Gastroesophageal sphincter (tissue), 4 donors: ENCODE measurements at regions not wholly inside any gene's neighbourhood (a gene's known extent, or its start where the extent isn't known, plus 50 kb on each side); places are given as distances from the start of the nearest gene placed in this dataset.
A peak's percentile ranks its signal among the peaks of the same experiment; 100 is the strongest.
"Not testable (repeated sequence)": the region's sequence is repeated elsewhere in the genome, so short reads cannot be mapped to it uniquely, and the experiment has no call there.

Source experiments
- ATAC-seq: fragments of 150-250 bp; one replicate; pipeline ENCODE4 v1.9.1; 2016; ENCODE audit warnings: mild to moderate bottlenecking, moderate library complexity
- H3K27ac ChIP-seq, 4 donors: fragments of 200-600 bp; sonication (generic) in 3 of 4; 1 replicate in 3 of 4; 2 replicates in 1 of 4; pipeline ENCODE4 v1.5.1; 2016 to 2019
- H3K27me3 ChIP-seq: fragments of 200-600 bp; sonication (generic); one replicate; pipeline ENCODE4 v1.5.1; 2019
- H3K36me3 ChIP-seq, 2 donors: fragments of 200-600 bp; sonication (generic); one replicate each; pipeline ENCODE4 v1.5.1; 2019; ENCODE audit warnings: control low read depth in 1 of 2
- H3K4me1 ChIP-seq, 3 donors: fragments of 200-600 bp; sonication (generic); 1 replicate in 2 of 3; 2 replicates in 1 of 3; pipeline ENCODE4 v1.5.1; 2016 to 2019; ENCODE audit warnings: control low read depth in 2 of 3
- H3K4me3 ChIP-seq, 2 donors: fragments of 200-600 bp; sonication (generic); one replicate each; pipeline ENCODE4 v1.5.1; 2019; ENCODE audit warnings: mild to moderate bottlenecking in 1 of 2, moderate library complexity in 1 of 2
- H3K9me3 ChIP-seq, 3 donors: fragments of 200-600 bp; sonication (generic); one replicate each; pipeline ENCODE4 v1.5.1; 2017 to 2019; ENCODE audit warnings: control low read depth in 2 of 3
- WGBS, 2 donors: methylation state at CpG; one replicate each; pipeline ENCODE4 v1.1.5; 2018; ENCODE audit warnings: low coverage in 1 of 2; 5-methylcytosine and 5-hydroxymethylcytosine counted together

GRCh38 chr15:20473465-20473864, 68.1 kb downstream of the GOLGA6L6 start:
- not testable (repeated sequence) for H3K9me3 ChIP-seq, H3K4me1 ChIP-seq, H3K27ac ChIP-seq, ATAC-seq, H3K36me3 ChIP-seq, H3K27me3 ChIP-seq, H3K4me3 ChIP-seq
- no CpG with 5 or more reads among the region's 2 CpGs for WGBS, 2 donors

GRCh38 chr15:20472983-20473382, 68.6 kb downstream of the GOLGA6L6 start:
- H3K4me3 ChIP-seq, H3K27me3 ChIP-seq, H3K4me1 ChIP-seq, H3K27ac ChIP-seq, H3K9me3 ChIP-seq, ATAC-seq, H3K36me3 ChIP-seq: not testable (repeated sequence)
- no CpG with 5 or more reads among the region's 4 CpGs for WGBS, 2 donors

GRCh38 chr15:20470810-20471209, 70.8 kb downstream of the GOLGA6L6 start:
- not testable (repeated sequence) for H3K4me3 ChIP-seq, H3K27me3 ChIP-seq, H3K4me1 ChIP-seq, H3K9me3 ChIP-seq, H3K27ac ChIP-seq, ATAC-seq, H3K36me3 ChIP-seq
- WGBS, 2 donors: no CpG with 5 or more reads among the region's 6 CpGs

- H3K4me3 ChIP-seq, H3K9me3 ChIP-seq, ATAC-seq, H3K36me3 ChIP-seq, H3K27me3 ChIP-seq, H3K27ac ChIP-seq, H3K4me1 ChIP-seq: not testable (repeated sequence)
- WGBS, 2 donors: no CpG with 5 or more reads among the region's 3 CpGs
Observed at GRCh38 chr15:20441138-20441537, 100.5 kb downstream of the GOLGA6L6 start.

- H3K9me3 ChIP-seq: not testable (repeated sequence)
Observed at GRCh38 chr15:20440390-20440789, 101.2 kb downstream of the GOLGA6L6 start.

GRCh38 chr15:20439111-20439510, 102.5 kb downstream of the GOLGA6L6 start:
- H3K9me3 ChIP-seq, H3K36me3 ChIP-seq, H3K4me3 ChIP-seq, H3K27me3 ChIP-seq, H3K27ac ChIP-seq, H3K4me1 ChIP-seq, ATAC-seq: not testable (repeated sequence)
- WGBS, 2 donors: no CpG with 5 or more reads among the region's 15 CpGs

More at GRCh38 chr15:20440390-20440789, 101.2 kb downstream of the GOLGA6L6 start:
- H3K36me3 ChIP-seq, H3K27me3 ChIP-seq, H3K27ac ChIP-seq, H3K4me3 ChIP-seq, ATAC-seq, H3K4me1 ChIP-seq: not testable (repeated sequence)
- 98% methylated on average over 5 of the region's 11 CpGs; no CpG with 5 or more reads in 1 of the 2 donors for WGBS, 2 donors

GRCh38 chr15:20438255-20438654, 103.3 kb downstream of the GOLGA6L6 start:
- no CpG with 5 or more reads among the region's 8 CpGs for WGBS, 2 donors

GRCh38 chr15:20433468-20433867, 108.1 kb downstream of the GOLGA6L6 start:
- H3K36me3 ChIP-seq, H3K4me1 ChIP-seq, H3K4me3 ChIP-seq, H3K27ac ChIP-seq, H3K27me3 ChIP-seq, H3K9me3 ChIP-seq, ATAC-seq: not testable (repeated sequence)
- no CpG with 5 or more reads among the region's 7 CpGs for WGBS, 2 donors

More at GRCh38 chr15:20438255-20438654, 103.3 kb downstream of the GOLGA6L6 start:
- not testable (repeated sequence) for H3K27ac ChIP-seq, H3K4me1 ChIP-seq, H3K9me3 ChIP-seq, ATAC-seq, H3K27me3 ChIP-seq, H3K4me3 ChIP-seq, H3K36me3 ChIP-seq

- H3K27ac ChIP-seq, H3K36me3 ChIP-seq, H3K9me3 ChIP-seq, H3K4me1 ChIP-seq, H3K27me3 ChIP-seq, H3K4me3 ChIP-seq: not testable (repeated sequence)
- WGBS, 2 donors: no CpG with 5 or more reads among the region's 11 CpGs
- ATAC-seq: peak; percentile 57
Observed at GRCh38 chr15:20430495-20430894, 111.1 kb downstream of the GOLGA6L6 start.

- H3K27ac ChIP-seq, H3K9me3 ChIP-seq, H3K27me3 ChIP-seq, H3K4me3 ChIP-seq, H3K36me3 ChIP-seq, H3K4me1 ChIP-seq: not testable (repeated sequence)
- 11 to 27% methylated on average over 1 to 2 of the region's 2 CpGs for WGBS, 2 donors
- peak; percentile 25 for ATAC-seq
Observed at GRCh38 chr15:20420710-20421109, 120.9 kb downstream of the GOLGA6L6 start.

GRCh38 chr15:20416618-20417017, 125.0 kb downstream of the GOLGA6L6 start:
- H3K4me3 ChIP-seq, H3K9me3 ChIP-seq, ATAC-seq, H3K36me3 ChIP-seq, H3K27me3 ChIP-seq, H3K4me1 ChIP-seq, H3K27ac ChIP-seq: not testable (repeated sequence)
- WGBS, 2 donors: 54 to 86% methylated on average over 1 to 7 of the region's 7 CpGs

- H3K9me3 ChIP-seq: peaks cover 0 to 17% (median 2%) of the 10 kb centered on the region in 3 donors
- not testable (repeated sequence) for H3K36me3 ChIP-seq, ATAC-seq, H3K4me1 ChIP-seq, H3K27me3 ChIP-seq, H3K27ac ChIP-seq, H3K4me3 ChIP-seq
- 80 to 94% methylated on average over 4 of the region's 4 CpGs for WGBS, 2 donors
Observed at GRCh38 chr15:20409667-20410198, 131.9 kb downstream of the GOLGA6L6 start.
